ENCODE measurements at regions not wholly inside any gene's neighbourhood (a gene's known extent, or its start where the extent isn't known, plus 50 kb on each side); places are given as distances from the start of the nearest gene placed in this dataset.

DNA sequence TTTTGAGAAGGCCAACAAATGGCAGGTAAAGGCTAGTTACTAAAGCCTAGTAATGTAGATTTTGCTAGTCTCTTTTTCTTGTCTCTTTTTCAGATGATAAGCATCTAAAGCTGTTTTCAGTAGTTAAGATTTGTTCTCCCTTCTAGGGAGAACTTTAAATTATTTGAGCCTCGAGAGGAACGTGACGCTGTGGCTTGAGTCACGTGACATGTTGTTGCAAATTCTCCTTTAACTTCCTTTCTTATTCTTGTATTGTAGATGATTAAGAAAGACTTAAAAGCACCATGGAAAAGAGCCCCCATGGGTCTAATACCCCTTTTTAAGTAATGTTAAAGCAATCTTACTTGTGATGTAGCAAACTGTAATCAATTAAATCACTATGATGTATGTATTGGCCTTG is 2698.7 kb downstream of the PCDH9 start:
- Histone ChIP-seq H3K4me3 (ENCODE audit: low read depth, low read length) (no peak overlapping the region), H3K9me3 (ENCODE audit: control insufficient read depth, insufficient read depth, low read depth, low read length) (no peaks in the 10 kb centered on the region; the same call in 1 of the 2 replicates), H3K4me1 (ENCODE audit: control insufficient read depth, insufficient read depth, low read length) (peaks cover 25% of the 10 kb centered on the region), H3K27ac (ENCODE audit: low read depth, low read length) (no peak overlapping the region), H3K36me3 (ENCODE audit: control insufficient read depth, insufficient read depth, low read length) (no peaks in the 10 kb centered on the region), H3K27me3 (ENCODE audit: control insufficient read depth, insufficient read depth, low read length) (no peaks in the 10 kb centered on the region), H3K9ac (ENCODE audit: low read length) (no peak overlapping the region)

DNA sequence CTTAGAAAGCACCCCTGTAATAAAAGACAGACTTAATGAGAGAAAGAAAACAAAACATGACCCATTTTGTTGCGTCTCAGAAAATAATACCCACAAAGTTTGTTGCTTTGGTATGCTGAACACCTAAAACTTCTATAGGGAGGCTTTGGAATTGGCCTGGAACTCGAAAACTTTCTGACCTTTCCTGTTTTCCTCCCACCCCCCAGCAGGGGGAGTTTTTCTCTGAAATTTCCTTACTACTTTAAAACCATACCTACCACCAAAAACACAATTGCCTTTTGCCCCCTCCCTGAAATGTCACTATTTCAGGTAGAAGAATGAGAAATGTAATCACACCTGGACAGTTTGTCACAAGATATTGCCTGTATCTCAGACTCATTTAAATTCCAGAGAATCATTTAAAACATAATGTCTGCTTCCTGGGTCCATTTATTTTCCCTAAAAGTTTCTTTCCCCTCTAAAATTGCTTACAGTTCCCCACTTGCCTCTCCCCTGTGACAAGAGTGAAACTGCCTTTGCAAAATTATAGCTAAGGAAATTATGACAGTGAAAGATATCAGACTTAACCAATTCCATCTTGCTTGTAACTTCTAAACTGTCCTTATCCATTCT is 2700.2 kb downstream of the PCDH9 start:
- no peak overlapping the region for H3K9ac ChIP-seq (ENCODE audit: low read length)
- H3K36me3 ChIP-seq (ENCODE audit: control insufficient read depth, insufficient read depth, low read length): no peaks in the 10 kb centered on the region

DNA sequence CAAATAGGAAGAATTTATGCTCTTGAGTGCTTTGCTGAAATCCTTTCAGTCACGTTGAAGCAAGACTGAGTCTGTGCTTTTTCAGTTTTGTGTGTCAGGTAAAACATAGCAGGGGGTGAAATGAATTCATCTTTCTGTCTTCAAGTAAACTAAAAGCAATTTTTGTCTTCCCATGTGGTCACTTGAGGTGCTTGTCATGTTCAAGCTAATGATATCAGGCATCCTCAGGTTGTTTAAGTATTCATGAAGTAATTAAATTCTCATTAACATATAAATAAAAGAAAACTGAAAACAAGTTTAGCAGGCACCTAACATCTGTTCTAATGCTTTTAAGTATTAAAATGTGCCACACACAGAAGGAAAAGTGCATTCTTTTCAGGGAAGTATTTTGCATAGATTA is 2701.3 kb downstream of the PCDH9 start:
- Histone ChIP-seq H3K4me3 (ENCODE audit: low read depth, low read length) (no peak overlapping the region), H3K9ac (ENCODE audit: low read length) (no peak overlapping the region), H3K4me1 (ENCODE audit: control insufficient read depth, insufficient read depth, low read length) (peaks cover 15% of the 10 kb centered on the region), H3K9me3 (ENCODE audit: control insufficient read depth, insufficient read depth, low read depth, low read length) (no peaks in the 10 kb centered on the region; the same call in 1 of the 2 replicates), H3K27ac (ENCODE audit: low read depth, low read length) (0 out of 2 replicates have a peak overlapping the region, but pooled peaks have one; percentile 29), H3K27me3 (ENCODE audit: control insufficient read depth, insufficient read depth, low read length) (no peaks in the 10 kb centered on the region), H3K36me3 (ENCODE audit: control insufficient read depth, insufficient read depth, low read length) (no peaks in the 10 kb centered on the region)

More for the DNA sequence above, 2700.2 kb downstream of the PCDH9 start:
- Histone ChIP-seq H3K4me3 (ENCODE audit: low read depth, low read length) (no peak overlapping the region), H3K27ac (ENCODE audit: low read depth, low read length) (no peak overlapping the region), H3K27me3 (ENCODE audit: control insufficient read depth, insufficient read depth, low read length) (no peaks in the 10 kb centered on the region), H3K4me1 (ENCODE audit: control insufficient read depth, insufficient read depth, low read length) (peaks cover 25% of the 10 kb centered on the region), H3K9me3 (ENCODE audit: control insufficient read depth, insufficient read depth, low read depth, low read length) (no peaks in the 10 kb centered on the region; the same call in 1 of the 2 replicates)

DNA sequence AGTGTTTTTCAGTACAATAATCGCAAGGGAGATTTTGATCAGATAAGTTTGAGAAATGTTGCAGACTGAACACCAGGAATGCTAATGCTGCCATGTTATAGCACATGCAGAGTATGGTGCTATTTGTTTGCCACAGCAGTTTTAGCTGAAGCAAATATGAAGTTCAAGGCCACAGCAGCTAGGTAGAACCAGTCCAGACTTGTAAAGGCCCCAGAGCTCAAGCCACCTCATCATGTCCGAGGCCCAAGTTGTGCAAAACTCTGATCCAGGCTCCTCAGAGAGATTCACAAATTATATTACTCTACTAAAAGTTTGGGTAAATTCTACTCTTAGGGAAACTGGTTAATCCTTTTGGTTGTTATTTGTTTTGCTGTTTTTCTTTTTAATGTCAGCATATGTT is 2702.6 kb downstream of the PCDH9 start:
- no peak overlapping the region for H3K9ac ChIP-seq (ENCODE audit: low read length)
- H3K9me3 ChIP-seq (ENCODE audit: control insufficient read depth, insufficient read depth, low read depth, low read length): peaks cover 1% of the 10 kb centered on the region
- H3K27ac ChIP-seq (ENCODE audit: low read depth, low read length): no peak overlapping the region

DNA sequence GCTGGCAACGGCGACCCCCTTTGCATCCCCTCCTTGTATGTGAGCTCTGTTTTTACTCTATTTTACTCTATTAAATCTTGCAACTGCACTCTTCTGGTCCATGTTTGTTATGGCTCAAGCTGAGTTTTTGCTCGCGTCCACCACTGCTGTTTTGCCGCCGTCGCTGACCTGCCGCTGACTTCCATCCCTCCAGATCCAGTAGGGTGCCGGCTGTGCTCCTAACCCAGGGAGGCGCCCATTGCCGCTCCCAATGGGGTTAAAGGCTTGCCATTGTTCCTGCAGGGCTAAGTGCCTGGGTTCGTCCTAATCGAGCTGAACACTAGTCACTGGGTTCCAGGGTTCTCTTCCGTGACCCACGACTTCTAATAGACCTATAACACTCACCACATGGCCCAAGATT is 2704.4 kb downstream of the PCDH9 start:
- no peak overlapping the region for H3K27ac ChIP-seq (ENCODE audit: low read depth, low read length)
- H3K36me3 ChIP-seq (ENCODE audit: control insufficient read depth, insufficient read depth, low read length): no peaks in the 10 kb centered on the region
- no peak overlapping the region for H3K9ac ChIP-seq (ENCODE audit: low read length)
- H3K9me3 ChIP-seq (ENCODE audit: control insufficient read depth, insufficient read depth, low read depth, low read length): peaks cover 5% of the 10 kb centered on the region
- H3K4me1 ChIP-seq (ENCODE audit: control insufficient read depth, insufficient read depth, low read length): peaks cover 11% of the 10 kb centered on the region
- H3K27me3 ChIP-seq (ENCODE audit: control insufficient read depth, insufficient read depth, low read length): no peaks in the 10 kb centered on the region
- no peak overlapping the region for H3K4me3 ChIP-seq (ENCODE audit: low read depth, low read length)

More for the DNA sequence above, 2702.6 kb downstream of the PCDH9 start:
- H3K27me3 ChIP-seq (ENCODE audit: control insufficient read depth, insufficient read depth, low read length): no peaks in the 10 kb centered on the region
- H3K4me1 ChIP-seq (ENCODE audit: control insufficient read depth, insufficient read depth, low read length): peaks cover 11% of the 10 kb centered on the region
- H3K4me3 ChIP-seq (ENCODE audit: low read depth, low read length): no peak overlapping the region
- H3K36me3 ChIP-seq (ENCODE audit: control insufficient read depth, insufficient read depth, low read length): no peaks in the 10 kb centered on the region

DNA sequence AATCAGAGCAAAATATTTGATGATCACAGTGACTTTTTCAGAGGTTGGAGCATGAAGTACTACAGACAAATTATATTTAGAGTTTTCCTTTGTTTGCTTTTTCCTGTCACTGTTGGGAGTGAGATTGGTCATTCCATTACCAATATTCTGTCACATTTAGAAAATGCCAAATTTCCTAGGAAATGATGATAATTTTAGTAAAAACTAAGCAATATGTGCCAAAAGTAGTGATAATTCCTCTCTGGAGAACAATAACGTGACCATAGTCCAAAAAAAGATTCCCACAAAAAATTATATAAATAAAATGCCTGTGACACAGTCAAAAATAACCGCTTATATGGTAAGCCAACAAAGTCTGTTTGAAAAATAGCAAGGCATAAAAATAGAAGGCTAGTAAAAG is 2719.4 kb downstream of the PCDH9 start:
- Histone ChIP-seq H3K9me3 (ENCODE audit: control insufficient read depth, insufficient read depth, low read depth, low read length) (peaks cover 17% of the 10 kb centered on the region; the same call in 1 of the 2 replicates), H3K36me3 (ENCODE audit: control insufficient read depth, insufficient read depth, low read length) (no peaks in the 10 kb centered on the region)

DNA sequence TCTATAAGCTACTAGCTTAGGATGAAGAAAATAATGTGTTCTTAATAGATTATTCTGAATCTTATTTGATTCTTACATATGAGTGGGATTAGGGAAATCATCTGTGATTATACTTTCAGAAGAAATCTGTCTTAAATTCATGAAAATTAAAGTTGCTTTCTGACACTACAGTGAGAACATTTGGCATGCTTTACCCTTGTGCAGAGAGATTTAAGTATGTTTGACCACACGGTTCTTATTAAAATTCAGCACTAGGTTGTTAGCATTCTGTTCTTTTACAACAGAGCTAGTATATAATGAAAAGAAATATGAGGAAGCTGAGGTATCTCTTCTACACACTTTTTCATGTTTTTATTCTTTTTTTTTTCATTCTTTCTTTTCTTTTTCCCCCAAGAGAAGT is 2723.9 kb downstream of the PCDH9 start:
- Histone ChIP-seq H3K27me3 (ENCODE audit: control insufficient read depth, insufficient read depth, low read length) (no peaks in the 10 kb centered on the region), H3K4me1 (ENCODE audit: control insufficient read depth, insufficient read depth, low read length) (no peaks in the 10 kb centered on the region), H3K4me3 (ENCODE audit: low read depth, low read length) (no peak overlapping the region), H3K36me3 (ENCODE audit: control insufficient read depth, insufficient read depth, low read length) (no peaks in the 10 kb centered on the region), H3K9ac (ENCODE audit: low read length) (no peak overlapping the region), H3K27ac (ENCODE audit: low read depth, low read length) (no peak overlapping the region), H3K9me3 (ENCODE audit: control insufficient read depth, insufficient read depth, low read depth, low read length) (no peaks in the 10 kb centered on the region)

More for the DNA sequence above, 2719.4 kb downstream of the PCDH9 start:
- no peak overlapping the region for H3K27ac ChIP-seq (ENCODE audit: low read depth, low read length)
- no peaks in the 10 kb centered on the region for H3K27me3 ChIP-seq (ENCODE audit: control insufficient read depth, insufficient read depth, low read length)
- H3K4me1 ChIP-seq (ENCODE audit: control insufficient read depth, insufficient read depth, low read length): no peaks in the 10 kb centered on the region
- H3K4me3 ChIP-seq (ENCODE audit: low read depth, low read length): no peak overlapping the region
- no peak overlapping the region for H3K9ac ChIP-seq (ENCODE audit: low read length)

DNA sequence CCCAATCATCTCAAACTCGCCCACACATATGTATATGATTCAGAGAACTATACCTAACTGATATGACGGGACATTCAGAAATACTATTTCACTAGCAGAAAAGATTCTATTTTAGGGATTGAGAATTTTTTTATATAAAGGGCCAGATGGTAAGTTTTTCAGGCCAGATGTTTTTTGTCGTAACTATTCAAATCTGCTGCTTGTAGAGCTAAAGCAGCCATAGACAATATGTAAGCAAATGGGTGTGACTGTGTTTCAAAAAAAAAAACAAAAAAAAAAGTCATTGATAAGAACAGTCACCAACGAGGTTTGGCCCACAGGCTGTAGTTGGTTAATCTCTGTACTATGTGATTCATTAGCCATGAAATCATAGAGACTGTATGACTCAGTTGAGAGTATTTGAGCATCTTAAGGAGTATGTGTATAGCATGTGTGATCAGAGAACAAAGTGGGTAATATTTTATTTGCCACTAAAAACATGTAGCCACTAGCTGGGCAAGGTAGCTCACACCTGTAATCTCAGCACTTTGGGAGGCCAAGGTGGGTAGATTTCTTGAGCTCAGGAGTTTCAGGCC is 2724.7 kb downstream of the PCDH9 start:
- Histone ChIP-seq H3K36me3 (ENCODE audit: control insufficient read depth, insufficient read depth, low read length) (no peaks in the 10 kb centered on the region), H3K4me3 (ENCODE audit: low read depth, low read length) (no peak overlapping the region), H3K27ac (ENCODE audit: low read depth, low read length) (no peak overlapping the region), H3K27me3 (ENCODE audit: control insufficient read depth, insufficient read depth, low read length) (no peaks in the 10 kb centered on the region), H3K9ac (ENCODE audit: low read length) (no peak overlapping the region), H3K4me1 (ENCODE audit: control insufficient read depth, insufficient read depth, low read length) (no peaks in the 10 kb centered on the region), H3K9me3 (ENCODE audit: control insufficient read depth, insufficient read depth, low read depth, low read length) (no peaks in the 10 kb centered on the region)

DNA sequence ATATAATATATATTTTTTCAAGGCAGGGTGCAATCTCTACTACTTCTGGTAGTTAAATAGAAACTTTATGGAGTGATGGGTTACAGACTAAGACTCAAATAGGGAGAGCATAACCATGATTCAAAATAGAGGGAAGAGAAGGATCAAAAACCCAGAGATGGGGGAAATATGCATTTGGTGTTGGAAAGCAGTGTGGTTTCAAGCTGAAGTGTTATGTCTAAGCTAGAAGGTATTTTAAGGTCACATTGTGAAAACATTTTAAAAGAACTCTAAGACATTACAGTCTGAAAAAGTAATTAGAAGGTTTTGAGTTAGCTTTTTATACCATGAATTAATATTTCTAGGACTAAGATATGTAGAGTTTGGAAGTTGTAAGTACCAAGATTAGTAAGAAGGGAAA is 2741.4 kb downstream of the PCDH9 start:
- H3K4me3 ChIP-seq (ENCODE audit: low read depth, low read length): no peak overlapping the region
- H3K27me3 ChIP-seq (ENCODE audit: control insufficient read depth, insufficient read depth, low read length): no peaks in the 10 kb centered on the region
- no peaks in the 10 kb centered on the region for H3K9me3 ChIP-seq (ENCODE audit: control insufficient read depth, insufficient read depth, low read depth, low read length)
- no peak overlapping the region for H3K27ac ChIP-seq (ENCODE audit: low read depth, low read length)
- no peak overlapping the region for H3K9ac ChIP-seq (ENCODE audit: low read length)
- no peaks in the 10 kb centered on the region for H3K36me3 ChIP-seq (ENCODE audit: control insufficient read depth, insufficient read depth, low read length)
- no peaks in the 10 kb centered on the region for H3K4me1 ChIP-seq (ENCODE audit: control insufficient read depth, insufficient read depth, low read length)

DNA sequence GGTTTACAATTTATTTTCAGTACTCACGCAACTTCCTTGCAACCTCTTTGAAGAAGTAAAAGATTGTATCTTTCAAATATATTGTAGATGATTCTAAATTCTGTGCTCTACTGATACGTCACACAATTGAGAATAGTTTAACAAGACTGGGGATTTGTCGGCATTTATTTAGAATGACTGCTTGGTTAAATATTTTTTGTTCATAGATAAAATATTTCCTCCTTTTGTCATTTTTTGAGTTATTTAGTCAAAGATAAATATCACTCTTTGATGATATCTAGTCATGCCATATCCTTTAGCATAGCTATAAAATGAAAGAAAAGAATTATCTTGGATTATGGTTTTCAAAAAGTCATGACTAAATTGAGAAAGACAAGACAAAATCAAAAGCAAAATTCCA is 2747.8 kb downstream of the PCDH9 start:
- no peaks in the 10 kb centered on the region for H3K36me3 ChIP-seq (ENCODE audit: control insufficient read depth, insufficient read depth, low read length)
- H3K9ac ChIP-seq (ENCODE audit: low read length): no peak overlapping the region
- H3K4me1 ChIP-seq (ENCODE audit: control insufficient read depth, insufficient read depth, low read length): peaks cover 7% of the 10 kb centered on the region; the same call in 1 of the 2 replicates
- no peak overlapping the region for H3K27ac ChIP-seq (ENCODE audit: low read depth, low read length)
- no peaks in the 10 kb centered on the region for H3K27me3 ChIP-seq (ENCODE audit: control insufficient read depth, insufficient read depth, low read length)
- no peak overlapping the region for H3K4me3 ChIP-seq (ENCODE audit: low read depth, low read length)
- H3K9me3 ChIP-seq (ENCODE audit: control insufficient read depth, insufficient read depth, low read depth, low read length): no peaks in the 10 kb centered on the region

DNA sequence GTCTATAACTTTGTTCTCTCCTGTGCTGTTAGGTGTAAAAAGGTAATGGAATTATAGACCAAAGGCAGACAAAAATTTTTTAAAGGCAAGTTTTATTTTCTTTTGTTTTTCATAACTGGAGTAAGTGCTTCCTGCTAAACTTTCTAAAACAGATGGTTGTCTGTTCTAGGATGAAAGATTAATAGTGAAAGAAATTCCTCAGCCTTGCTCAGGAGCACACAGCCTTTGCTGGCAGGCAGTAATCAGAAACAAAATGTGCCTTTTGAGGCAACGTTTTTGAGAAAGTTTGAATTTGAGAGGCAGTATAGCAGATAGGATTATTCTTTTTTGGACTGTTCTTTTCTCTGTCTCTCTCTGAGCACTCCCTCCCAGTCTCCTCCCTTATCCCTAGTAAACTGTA is 2749.5 kb downstream of the PCDH9 start:
- Histone ChIP-seq H3K9ac (ENCODE audit: low read length) (no peak overlapping the region), H3K9me3 (ENCODE audit: control insufficient read depth, insufficient read depth, low read depth, low read length) (0 out of 2 replicates have a peak, but pooled peaks cover 3% of the 10 kb centered on the region), H3K27ac (ENCODE audit: low read depth, low read length) (no peak overlapping the region), H3K36me3 (ENCODE audit: control insufficient read depth, insufficient read depth, low read length) (no peaks in the 10 kb centered on the region), H3K4me3 (ENCODE audit: low read depth, low read length) (no peak overlapping the region), H3K4me1 (ENCODE audit: control insufficient read depth, insufficient read depth, low read length) (peaks cover 7% of the 10 kb centered on the region; the same call in 1 of the 2 replicates), H3K27me3 (ENCODE audit: control insufficient read depth, insufficient read depth, low read length) (no peaks in the 10 kb centered on the region)
